GM18519 (cell line): ENCODE measurements at regions not wholly inside any gene's neighbourhood (a gene's known extent, or its start where the extent isn't known, plus 50 kb on each side); places are given as distances from the start of the nearest gene placed in this dataset.
"Not testable (repeated sequence)": the region's sequence is repeated elsewhere in the genome, so short reads cannot be mapped to it uniquely, and the experiment has no call there.

Experiments used
- ATAC-seq: cut with Tn5 transposase; IDR thresholded peaks from one replicate; pipeline ENCODE4 v1.9.1; 2021; ENCODE audit warnings: mild to moderate bottlenecking, moderate library complexity; ENCODE audit not compliant: unreplicated experiment, low FRiP score

DNA sequence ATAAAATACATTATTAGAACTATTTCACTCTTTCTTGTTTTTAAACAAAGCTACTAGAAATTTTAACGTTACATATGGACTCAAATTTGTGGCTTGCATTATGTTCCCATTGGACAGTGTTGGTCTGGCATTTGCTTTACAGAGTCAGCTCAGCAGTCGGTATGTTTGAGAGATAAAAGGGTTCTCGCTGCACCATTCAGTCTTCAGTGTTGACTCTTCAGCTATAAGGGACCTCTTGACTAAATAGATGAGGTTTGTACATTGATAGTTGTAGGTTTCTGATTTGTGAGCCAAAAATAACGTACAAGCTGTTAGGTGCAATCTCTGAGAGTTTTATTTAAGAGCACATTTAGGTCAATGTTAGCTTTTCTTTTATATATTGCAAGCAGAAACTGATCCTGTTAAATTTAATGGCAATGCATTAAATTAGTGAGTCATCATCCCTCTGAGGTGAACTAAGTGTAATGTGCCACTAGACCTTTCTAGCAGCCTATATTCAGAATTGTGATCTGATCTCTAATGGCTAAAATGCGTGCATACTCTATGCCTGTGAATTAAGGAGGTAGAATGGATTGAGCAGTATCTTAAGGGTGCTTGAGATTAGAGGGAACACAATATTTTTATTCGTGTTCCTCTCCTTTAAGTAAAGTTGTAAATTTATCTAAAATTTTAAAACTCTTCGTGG is 485.6 kb upstream of the SYNCRIP start:
- ATAC-seq = no peak

DNA sequence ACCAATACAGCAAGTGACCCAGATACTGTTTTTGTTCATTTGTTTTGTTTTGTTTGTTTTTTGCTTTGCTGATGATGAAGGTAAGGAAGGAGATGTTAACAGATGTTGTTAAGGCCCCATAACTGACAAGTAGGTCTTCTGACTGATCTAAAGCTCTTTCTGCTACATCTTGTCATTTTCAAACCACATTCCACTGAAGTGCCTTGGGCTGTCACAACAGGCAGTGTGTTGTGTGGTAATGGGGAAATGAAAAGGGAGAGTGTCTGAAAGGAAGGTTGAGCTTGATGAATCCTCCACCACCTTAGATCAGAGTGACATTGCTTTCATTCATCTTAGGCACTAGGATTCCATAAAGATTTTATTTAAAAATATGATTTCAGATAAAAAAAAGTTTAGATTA is 479.4 kb upstream of the SYNCRIP start:
- no peak for ATAC-seq

DNA sequence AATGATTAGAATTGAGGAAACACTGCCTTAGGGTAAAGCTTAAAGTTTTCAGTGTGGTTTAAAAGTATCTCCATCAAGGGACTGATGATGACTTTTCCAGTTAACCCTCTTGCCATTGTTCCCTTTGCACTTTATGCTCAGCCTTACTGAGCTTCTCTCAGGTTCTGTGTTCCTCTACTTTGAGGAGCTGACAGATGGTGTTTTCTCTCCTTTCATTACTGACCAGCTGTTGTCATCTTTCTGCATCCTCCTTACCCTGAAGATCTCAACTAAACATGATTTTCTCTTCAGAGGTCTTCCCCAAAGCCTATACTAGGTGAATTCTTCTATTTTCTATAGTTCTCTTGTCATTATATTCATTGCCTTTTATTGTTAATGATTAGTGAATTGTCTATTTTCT is 475.6 kb upstream of the SYNCRIP start:
- no peak for ATAC-seq

DNA sequence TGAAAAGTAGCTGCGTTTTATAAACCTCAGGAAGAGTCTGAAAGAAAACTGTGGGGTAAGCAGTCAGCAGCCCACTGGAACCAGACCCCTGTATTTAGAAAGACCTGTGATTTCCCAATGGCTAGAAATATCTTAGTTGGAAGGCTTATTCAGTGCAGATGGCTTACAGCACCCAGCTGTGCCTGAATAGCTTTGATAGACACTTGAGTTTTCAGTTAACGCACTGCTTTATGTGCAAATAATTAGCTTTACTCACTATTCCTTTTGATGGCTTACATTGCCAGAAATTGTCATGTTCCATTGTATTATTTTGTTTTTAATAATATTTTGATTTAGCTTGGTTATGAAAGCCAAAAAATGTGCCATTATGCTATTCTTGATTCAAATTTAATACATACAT is 465.3 kb upstream of the SYNCRIP start:
- no peak for ATAC-seq

DNA sequence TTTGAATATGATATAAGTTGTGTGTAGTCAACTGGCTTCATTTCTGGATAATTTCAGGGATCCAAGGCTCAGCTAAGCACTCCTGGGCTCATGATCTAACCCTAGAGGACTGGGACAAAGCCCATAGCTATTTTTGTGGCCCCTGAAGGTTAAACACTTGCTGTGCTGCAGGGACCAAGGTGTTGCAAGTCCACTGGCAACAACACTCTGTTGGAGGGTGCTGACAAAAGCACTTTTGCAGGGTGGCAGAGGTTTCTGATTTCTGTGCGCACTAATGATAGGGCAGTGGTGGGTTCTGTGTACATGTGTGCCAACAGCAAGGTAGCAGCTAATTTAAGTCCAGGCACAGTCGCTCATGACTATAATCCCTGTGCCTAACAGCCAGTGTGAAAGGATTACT is 445.3 kb upstream of the SYNCRIP start:
- ATAC-seq = no peak

DNA sequence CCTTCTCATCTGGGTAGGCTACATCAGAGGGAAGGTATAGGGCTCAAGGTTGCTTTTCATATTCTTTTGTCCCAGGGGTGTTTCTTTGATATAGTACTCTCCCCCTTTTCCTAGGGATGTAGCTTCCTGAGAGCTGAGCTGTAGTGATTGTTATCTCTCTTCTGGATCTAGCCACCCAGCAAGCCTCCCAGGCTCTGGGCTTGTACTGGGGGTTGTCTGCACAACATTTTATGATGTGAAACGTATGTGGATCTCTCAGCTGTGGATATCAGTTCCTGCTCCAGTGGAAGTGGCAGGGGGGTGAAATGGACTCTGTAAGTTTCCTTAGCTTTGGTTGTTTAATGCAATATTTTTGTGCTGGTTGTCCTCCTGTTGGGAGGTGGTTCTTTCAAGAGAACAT is 437.3 kb upstream of the SYNCRIP start:
- ATAC-seq = no peak

DNA sequence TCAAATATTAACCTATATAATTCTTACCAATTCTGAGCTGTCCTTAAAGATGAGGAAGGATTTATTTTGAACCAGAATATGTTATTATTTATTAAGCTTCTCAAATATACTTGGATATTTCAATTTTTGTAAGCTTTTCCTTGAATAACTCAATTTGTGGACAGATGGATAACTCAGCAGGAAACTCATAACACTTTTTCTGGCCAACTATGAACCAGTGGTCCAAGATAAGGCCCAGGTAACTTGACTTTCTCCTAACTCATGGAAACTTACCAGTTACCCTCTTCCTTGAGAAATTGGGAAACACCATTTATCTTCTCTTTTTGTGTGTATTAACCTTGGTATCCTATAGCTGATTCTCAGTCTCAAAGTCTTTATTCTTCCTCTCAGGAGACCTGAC is 427.5 kb upstream of the SYNCRIP start:
- no peak for ATAC-seq

DNA sequence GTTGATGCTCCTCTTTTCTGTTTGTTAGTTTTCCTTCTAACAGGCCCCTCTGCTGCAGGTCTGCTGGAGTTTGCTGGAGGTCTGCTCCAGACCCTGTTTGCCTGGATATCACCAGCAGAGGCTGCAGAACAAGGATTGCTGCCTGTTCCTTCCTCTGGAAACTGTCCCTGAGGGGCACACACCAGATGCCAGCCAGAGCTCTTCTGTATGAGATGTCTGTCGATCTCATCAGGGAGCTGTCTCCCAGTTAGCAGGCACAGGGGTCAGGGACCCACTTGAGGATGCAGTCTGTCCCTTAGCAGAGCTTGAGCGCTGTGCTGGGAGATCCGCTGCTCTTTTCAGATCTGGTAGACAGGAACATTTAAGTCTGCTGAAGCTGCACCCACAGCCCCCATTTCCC is 422.3 kb upstream of the SYNCRIP start:
- not testable (repeated sequence) for ATAC-seq

DNA sequence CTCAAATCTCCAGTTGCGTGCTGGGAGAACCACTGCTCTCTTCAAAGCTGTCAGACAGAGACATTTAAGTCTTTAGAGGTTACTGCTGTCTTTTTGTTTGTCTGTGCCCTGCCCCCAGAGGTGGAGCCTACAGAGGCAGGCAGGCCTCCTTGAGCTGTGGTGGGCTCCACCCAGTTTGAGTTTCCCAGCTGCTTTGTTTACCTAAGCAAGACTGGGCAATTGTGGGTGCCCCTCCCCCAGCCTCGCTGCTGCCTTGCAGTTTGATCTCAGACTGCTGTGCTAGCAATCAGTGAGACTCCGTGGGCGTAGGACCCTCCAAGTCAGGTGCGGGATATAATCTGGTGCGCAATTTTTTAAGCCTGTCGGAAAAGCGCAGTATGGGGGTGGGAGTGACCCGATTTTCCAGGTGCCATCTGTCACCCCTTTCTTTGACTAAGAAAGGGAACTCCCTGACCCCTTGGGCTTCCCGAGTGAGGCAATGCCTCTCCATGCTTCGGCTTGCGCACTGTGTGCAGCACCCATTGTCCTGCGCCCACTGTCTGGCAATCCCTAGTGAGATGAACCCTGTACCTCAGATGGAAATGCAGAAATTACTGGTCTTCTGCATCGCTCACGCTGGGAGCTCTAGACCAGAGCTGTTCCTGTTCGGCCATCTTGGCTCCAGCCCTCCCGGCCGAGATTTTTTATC is 414.8 kb upstream of the SYNCRIP start:
- ATAC-seq = not testable (repeated sequence)

DNA sequence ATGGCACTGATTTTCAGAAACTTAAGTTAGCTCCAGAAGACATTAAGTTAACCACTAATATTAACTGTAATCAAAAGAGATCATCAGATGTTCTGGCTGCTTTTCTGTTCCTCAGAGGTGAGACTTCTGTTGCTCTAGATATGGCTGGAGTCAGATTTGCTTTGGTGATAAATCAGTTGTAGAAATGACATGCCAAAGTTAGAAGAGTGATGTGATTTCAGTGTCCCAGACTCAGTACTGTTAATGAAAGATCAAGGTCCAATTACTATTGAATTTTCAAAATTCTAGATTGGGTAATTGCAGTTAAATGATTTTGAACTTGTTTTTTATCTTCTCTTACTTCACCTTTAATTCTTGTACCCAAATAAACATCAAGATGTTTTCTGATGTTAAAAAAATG is 402.4 kb upstream of the SYNCRIP start:
- no peak for ATAC-seq

DNA sequence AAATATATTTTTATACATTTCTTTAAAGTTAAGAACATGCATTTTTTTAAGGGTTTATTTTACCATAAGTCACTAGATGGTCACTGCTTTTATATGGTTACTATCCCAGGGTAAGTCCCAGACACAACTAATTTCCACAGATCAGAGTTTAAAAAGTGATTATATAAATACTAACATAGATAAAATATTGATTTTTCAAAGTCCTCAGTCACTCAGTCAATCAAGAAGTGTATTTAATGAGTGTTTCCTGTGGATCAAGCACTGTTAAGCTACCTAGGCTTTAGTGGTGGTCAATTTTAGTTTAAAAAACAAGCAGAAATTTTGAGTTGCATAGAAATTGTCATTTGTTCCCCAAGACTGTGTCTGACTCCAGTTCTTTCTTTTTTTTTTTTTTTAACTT is 399.5 kb upstream of the SYNCRIP start:
- ATAC-seq = no peak

DNA sequence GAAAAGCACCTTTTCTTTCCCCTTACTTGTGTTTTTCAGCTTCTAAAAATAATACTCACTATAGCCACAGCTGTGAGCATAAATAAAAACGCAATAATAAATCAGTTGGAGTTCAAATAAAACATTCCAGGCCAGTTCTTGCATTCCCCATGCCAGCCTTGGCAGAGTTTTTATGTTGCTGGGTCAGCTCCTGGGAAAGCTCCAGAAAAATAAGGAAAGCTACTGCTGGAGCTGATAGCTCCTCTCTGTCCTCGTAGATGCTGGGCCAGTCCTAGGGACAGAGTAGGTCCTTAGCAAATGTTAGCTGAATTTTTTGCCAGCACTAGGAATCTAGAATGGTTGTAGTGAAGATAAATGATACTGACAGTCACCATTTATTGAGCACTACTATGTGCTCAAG is 389.0 kb upstream of the SYNCRIP start:
- ATAC-seq = no peak

DNA sequence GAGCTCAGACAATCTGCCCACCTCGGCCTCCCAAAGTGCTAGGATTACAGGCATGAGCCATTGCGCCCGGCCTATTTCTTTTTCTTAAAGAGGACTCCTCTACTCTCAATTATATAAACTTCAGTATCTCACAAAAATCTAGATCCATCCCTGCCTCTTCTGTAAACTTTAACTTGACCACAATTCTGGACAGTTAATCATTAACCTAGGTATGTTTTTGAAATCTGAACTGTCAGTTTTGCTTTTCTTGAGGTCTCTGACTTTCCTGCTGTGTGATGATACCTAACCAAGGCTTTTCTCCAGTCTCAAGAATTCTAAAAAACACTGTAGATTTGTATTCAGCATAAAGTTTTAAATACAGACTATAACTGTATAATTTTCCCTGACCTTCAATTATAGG is 388.2 kb upstream of the SYNCRIP start:
- no peak for ATAC-seq

DNA sequence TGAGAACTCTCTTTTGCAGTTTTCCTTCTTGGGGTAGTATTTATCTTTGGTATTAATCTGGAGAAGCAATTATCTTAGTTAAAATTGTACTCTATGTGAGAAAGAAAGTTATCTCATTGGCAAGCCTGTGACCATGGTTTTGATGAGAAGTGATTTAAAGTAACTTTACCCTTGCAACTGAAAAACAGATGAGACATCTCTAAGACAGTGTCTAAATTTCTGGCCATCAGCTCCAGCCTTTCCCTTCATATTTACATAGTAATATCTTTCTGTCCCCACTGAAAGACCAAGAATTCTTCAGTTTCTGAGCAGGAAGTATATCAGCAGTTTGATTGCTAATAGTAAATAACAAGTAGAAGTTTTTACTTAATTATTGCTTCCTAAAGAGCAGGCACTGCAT is 386.1 kb upstream of the SYNCRIP start:
- no peak for ATAC-seq

DNA sequence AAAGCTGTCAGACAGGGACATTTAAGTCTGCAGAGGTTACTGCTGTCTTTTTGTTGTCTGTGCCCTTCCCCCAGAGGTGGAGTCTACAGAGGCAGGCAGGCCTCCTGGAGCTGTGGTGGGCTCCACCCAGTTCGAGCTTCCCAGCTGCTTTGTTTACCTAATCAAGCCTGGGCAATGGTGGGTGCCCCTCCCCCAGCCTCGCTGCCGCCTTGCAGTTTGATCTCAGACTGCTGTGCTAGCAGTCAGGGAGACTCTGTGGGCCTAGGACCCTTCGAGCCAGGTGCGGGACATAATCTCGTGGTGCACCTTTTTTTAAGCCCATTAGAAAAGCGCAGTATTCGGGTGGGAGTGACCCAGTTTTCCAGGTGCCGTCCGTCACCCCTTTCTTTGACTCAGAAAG is 384.2 kb upstream of the SYNCRIP start:
- ATAC-seq = not testable (repeated sequence)

DNA sequence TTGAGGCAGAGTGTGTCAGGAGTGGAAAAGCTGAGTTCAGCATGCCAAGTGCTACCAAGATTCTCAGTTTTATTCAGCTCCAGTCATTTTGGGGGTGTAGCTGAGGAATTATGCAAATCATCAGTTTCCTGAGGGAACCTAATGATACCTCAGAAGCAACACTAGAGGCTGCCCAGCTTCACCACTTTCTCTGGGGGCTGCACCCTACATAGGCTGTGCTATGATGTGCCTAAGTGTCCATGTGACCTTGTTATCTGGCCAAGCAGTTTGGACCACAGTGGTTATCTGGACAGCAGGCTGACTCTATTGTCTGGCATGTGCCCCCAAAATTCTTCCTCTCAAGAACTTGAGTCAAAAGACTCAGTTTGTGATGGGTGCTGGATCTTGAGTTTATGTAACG is 374.6 kb upstream of the SYNCRIP start:
- peak; percentile 45 for ATAC-seq

DNA sequence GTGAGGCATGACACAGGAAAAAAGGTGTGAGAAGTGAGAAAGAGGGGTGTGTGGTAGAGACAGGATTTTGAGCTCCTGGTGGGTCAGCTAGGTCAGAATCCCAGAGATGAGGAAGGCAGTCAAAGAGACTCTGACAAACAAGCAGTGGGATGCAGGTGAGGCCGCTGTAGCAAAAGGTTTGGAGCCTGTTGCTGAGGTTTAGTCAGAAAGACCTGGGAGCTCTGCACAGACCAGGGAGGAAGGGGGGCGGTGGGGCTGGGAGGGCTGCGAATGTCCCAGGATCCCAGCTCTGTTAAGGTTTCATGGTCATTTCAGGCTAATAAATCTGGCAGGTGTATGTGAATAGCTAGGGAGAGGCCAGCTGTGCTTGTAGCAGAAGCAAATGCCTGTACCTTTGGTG is 373.9 kb upstream of the SYNCRIP start:
- ATAC-seq = no peak

DNA sequence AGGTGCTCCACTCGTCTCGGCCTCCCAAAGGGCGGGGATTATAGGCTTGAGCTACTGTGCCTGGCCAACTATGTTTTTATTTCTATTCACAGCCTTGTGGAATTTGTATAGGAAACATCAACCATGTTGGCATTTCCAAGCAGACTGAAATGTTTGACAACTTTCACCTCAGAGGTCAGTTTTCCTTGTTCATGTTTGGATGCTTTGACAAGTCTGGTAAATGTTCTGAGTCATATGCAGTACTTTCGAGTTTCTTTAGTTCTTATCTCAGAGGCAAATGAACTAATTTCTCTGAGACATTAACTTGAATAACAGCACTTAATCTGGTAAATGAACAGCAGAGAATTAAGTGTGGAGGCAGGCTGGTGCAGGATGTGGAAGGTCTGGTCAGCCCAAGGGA is 373.4 kb upstream of the SYNCRIP start:
- ATAC-seq = no peak

DNA sequence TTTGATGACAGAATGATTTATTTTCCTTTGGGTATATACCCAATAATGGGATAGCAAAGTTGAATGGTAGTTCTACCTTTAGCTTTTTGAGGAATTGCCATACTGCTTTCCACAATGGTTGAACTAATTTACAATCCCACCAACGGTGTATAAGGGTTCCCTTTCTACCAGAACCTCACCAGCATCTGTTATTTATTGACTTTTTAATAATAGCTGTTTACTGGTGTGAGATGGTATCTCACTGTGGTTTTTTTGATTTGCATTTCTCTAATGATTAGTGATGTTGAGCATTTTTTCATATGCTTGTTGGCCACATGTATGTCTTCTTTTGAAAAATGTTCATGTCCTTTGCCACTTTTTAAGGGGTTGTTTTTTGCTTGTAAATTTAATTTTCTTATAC is 370.3 kb upstream of the SYNCRIP start:
- ATAC-seq = not testable (repeated sequence)

DNA sequence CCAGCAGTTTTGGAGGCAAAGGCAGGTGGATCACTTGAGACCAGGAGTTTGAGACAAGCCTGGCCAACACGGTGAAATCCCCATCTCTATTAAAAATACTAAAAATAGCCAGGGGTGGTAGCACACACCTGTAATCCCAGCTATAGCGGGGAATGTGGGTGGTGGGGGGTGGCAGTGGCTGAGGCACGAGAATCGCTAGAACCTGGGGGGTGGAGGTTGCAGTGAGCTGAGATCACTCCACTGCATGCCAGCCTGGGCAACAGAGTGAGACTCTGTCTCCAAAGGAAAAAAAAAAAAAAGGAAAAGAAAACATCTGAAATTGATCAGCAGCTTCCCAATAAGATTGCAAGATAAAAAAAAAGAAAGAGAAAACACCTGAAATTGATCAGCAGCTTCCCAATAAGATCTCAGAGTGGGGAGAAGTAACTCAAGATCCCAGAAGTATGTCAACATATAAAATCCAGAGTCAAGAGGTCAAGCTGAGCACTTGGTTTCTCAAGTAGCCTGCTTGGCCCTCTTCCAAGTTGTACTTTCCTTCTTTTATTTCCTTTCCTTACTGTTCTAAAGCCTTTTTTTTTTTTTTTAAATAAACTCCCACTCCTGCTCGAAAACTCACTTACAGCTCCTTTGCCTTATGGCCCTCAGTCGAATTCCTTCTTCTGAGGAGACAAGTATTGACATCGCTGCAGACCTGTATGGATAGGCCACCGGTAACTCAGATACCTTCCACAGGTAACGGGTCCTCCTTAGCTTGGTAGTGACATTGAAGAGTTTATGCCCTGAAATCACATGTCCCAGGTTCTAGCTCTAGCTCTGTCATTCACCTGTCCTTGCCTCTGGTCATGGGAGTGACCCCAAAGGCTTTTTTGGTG is 368.5 kb upstream of the SYNCRIP start:
- ATAC-seq = no peak

DNA sequence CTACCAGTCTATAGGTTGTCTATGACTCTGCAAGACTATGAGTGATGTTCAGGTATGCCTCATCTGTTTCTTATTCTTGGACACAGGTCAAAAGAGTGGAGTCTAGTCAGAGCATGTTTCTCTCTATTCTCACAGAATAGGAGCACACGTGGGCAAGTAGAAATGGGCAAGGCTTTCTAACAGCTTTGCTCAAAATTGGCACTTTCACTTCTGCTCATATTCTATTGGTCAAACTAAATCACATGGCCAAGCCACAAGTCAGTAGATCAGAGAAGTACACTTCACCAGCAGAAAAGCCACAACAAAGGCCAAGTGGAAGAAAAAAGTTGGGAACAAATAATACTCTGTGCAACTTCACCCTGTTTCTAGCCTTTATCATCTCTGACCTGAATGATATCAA is 354.5 kb upstream of the SYNCRIP start:
- no peak for ATAC-seq

DNA sequence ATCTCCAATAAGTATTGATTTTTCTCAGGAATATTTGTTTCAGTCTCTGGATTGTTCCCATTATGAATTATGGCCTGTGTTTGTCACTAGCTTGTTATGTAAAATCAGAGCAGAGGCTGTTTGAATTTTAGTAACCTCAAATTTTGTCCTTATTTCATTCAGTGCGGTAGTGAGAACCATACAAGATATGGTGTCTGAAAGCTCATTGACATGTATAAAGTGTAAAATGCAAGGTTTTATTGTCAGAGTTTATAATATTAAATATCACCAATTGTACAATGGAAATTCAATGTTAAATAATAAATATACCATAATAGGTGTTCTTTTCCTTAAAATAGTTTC is 353.3 kb upstream of the SYNCRIP start:
- ATAC-seq = no peak
